ENCODE measurements at regions not wholly inside any gene's neighbourhood (a gene's known extent, or its start where the extent isn't known, plus 50 kb on each side); places are given as distances from the start of the nearest gene placed in this dataset.

DNA sequence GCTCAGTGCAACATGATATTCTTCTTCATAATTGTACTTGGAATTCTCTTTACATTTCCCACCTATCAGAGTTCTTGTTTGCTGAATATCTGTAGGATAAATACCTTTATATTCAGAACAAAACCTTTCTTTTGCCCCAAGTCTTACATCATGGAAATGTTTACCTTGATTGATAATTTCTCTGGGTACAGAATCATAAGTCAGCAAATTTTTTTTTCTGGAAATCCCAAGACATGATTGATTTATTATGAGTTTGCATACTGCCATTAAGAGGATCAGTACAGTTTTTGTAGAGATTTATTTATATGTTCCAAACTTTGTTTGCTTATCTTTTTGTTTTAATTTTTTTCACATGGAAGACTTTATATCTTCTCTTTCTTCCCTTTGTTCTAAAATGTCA, 699.8 kb upstream of the KIF2B start:
- TF ChIP-seq, protein P1, sequence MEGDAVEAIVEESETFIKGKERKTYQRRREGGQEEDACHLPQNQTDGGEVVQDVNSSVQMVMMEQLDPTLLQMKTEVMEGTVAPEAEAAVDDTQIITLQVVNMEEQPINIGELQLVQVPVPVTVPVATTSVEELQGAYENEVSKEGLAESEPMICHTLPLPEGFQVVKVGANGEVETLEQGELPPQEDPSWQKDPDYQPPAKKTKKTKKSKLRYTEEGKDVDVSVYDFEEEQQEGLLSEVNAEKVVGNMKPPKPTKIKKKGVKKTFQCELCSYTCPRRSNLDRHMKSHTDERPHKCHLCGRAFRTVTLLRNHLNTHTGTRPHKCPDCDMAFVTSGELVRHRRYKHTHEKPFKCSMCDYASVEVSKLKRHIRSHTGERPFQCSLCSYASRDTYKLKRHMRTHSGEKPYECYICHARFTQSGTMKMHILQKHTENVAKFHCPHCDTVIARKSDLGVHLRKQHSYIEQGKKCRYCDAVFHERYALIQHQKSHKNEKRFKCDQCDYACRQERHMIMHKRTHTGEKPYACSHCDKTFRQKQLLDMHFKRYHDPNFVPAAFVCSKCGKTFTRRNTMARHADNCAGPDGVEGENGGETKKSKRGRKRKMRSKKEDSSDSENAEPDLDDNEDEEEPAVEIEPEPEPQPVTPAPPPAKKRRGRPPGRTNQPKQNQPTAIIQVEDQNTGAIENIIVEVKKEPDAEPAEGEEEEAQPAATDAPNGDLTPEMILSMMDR (conservative IDR thresholded peaks at IDR 0.05; ENCODE audit: control insufficient read depth, insufficient read depth, low read depth, low read length), result no peak

DNA sequence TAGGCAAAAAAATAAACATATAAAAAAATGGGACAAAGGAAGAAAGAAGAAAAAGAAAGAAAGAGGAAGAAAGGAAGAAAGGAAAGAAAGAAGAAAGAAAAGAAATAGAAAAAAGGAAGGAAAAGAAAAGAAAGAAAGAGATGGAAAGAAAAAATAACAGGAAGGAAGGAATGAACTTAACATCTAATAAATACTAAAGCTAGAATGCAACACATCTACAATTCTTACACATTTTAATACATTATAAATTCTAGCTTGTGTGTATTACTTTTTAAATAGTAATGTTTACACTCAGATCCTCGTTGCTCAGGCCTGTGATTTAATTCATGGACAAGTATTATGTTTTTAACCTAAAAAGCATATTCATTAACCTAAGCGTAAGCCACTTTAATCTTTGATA, 703.0 kb upstream of the KIF2B start:
- TF ChIP-seq, protein P1 (conservative IDR thresholded peaks at IDR 0.05; ENCODE audit: control insufficient read depth, insufficient read depth, low read depth, low read length), result no peak
- no peak overlapping the region for H3K4me3 ChIP-seq (ENCODE audit: control insufficient read depth, low read depth, low read length)
- DNase-seq (ENCODE audit: low read depth), result no peak

More for the DNA sequence above, 699.8 kb upstream of the KIF2B start:
- no peak overlapping the region for H3K4me3 ChIP-seq (ENCODE audit: control insufficient read depth, low read depth, low read length)
- no peak for DNase-seq (ENCODE audit: low read depth)

DNA sequence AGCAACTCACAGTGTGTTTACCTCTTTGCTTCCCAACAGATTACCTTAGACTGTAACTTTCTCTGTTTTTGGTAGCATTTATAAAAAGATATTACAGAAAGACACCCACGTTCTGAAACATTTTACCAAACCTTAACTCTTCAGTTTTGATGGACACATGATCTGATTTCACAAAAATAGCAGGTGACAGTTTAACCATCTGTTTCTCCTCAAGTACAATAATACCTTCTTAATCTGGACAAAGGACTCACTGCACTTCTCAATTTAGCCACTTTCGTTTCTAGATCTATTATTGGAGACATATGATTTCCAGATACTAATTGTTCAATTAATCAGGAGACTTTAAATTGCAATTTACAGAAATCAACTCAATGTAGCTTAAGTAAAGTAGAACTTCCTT, 703.8 kb upstream of the KIF2B start:
- DNase-seq (ENCODE audit: low read depth), result no peak
- TF ChIP-seq, protein P1 (conservative IDR thresholded peaks at IDR 0.05; ENCODE audit: control insufficient read depth, insufficient read depth, low read depth, low read length), result no peak
- H3K4me3 ChIP-seq (ENCODE audit: control insufficient read depth, low read depth, low read length), result no peak overlapping the region

DNA sequence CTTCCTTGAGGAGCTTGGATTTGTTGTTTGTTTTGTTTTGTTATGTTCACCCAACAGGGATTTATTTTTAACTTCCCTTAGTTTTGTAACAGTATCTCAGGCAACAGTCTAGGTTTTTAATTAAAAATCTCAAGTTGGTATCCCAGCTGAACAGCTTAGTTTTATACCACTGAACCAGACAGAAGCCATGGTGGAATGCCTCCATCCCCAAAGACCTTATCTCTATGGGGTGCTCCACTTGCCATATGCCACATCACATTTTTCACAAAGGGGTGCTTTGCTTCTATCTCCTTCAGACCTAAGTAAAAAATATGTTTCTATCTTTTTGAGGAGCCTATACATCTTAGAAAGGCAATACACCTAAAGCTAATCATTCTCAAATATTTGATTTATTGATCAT, 715.8 kb upstream of the KIF2B start:
- TF ChIP-seq, protein P1 (conservative IDR thresholded peaks at IDR 0.05; ENCODE audit: control insufficient read depth, insufficient read depth, low read depth, low read length), result no peak
- H3K4me3 ChIP-seq (ENCODE audit: control insufficient read depth, low read depth, low read length), result no peak overlapping the region
- DNase-seq (ENCODE audit: low read depth), result no peak

DNA sequence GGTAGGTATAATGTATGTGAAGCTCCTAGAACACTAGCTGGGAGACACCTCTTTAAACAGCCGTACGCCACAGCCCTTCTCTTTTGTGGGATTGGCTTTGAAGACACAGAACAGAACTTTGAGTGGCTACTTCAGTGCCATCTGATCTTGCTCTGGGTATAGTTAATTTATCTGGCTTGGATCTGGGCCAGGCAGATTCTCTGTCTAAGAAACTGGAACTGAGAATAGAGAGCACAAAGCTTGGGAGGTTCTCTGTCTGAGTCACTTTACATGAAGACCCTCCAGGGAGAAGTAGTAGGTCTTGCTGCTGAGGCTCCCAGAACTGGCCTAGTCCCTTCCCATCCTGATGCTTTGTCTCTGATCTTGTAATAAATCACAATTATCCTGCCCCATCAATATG, 721.0 kb upstream of the KIF2B start:
- TF ChIP-seq, protein P1 (conservative IDR thresholded peaks at IDR 0.05; ENCODE audit: control insufficient read depth, insufficient read depth, low read depth, low read length), result no peak
- no peak overlapping the region for H3K4me3 ChIP-seq (ENCODE audit: control insufficient read depth, low read depth, low read length)
- no peak for DNase-seq (ENCODE audit: low read depth)

DNA sequence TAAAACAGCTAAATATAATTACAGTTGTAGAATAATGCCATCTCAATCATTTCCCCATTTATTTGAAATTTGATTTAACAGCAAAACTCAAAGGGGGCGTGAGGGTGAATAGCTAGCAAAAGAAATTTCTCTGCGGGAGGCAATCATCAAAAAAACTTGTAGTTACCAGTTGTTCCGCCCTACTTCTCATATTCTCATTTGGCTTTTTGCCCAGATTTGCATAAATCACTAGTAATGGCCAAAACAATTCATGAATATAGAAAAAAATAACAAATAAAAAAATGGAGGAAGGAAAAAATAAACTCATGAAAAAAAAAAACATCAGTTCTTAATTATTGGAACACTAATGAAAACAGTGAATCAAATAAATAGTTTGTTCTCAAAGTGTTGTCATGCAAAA, 722.6 kb upstream of the KIF2B start:
- DNase-seq (ENCODE audit: low read depth), result no peak
- H3K4me3 ChIP-seq (ENCODE audit: control insufficient read depth, low read depth, low read length), result no peak overlapping the region
- TF ChIP-seq, protein P1 (conservative IDR thresholded peaks at IDR 0.05; ENCODE audit: control insufficient read depth, insufficient read depth, low read depth, low read length), result no peak

DNA sequence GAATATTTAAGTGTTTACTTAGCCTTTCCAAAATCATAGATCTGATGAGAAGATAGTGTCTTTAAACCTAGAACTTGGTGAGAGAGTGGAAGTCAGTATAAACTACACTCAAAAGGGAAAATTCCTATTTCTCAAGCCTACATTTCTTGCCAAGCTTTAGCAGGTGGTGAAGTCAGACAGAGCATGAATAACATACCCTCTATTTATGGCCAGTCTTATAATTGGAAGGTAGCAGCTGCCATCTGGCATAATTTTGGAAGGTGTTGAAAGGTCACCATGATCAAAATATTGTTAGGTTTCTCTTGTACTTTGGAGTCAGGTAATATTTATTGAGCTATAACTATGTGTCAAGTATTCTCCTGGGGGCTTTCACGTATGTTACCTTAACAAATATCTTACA, 729.3 kb upstream of the KIF2B start:
- no peak overlapping the region for H3K4me3 ChIP-seq (ENCODE audit: control insufficient read depth, low read depth, low read length)
- no peak for DNase-seq (ENCODE audit: low read depth)
- TF ChIP-seq, protein P1 (conservative IDR thresholded peaks at IDR 0.05; ENCODE audit: control insufficient read depth, insufficient read depth, low read depth, low read length), result no peak
